Mucosa of descending colon (tissue), 3 donors: ENCODE measurements at regions not wholly inside any gene's neighbourhood (a gene's known extent, or its start where the extent isn't known, plus 50 kb on each side); places are given as distances from the start of the nearest gene placed in this dataset.

Source experiments
- ATAC-seq: fragments of 200-7000 bp; cut with Tn5 transposase; one replicate; pipeline ENCODE4 v1.9.1; 2020; ENCODE audit warnings: mild to moderate bottlenecking, moderate library complexity
- DNase-seq, 3 donors: peaks; one replicate each; pipeline ENCODE4 v3.0.0-alpha.2; 2020
- H3K36me3 ChIP-seq: fragments of 200-600 bp; one replicate; pipeline ENCODE4 v1.8.0; 2021; ENCODE audit warnings: low read depth, mild to moderate bottlenecking
- H3K4me1 ChIP-seq: fragments of 200-600 bp; one replicate; pipeline ENCODE4 v1.8.0; 2021; ENCODE audit warnings: low read depth, mild to moderate bottlenecking
- H3K4me3 ChIP-seq: fragments of 200-600 bp; one replicate; pipeline ENCODE4 v1.8.0; 2021; ENCODE audit warnings: mild to moderate bottlenecking
- H3K9me3 ChIP-seq: fragments of 200-600 bp; one replicate; pipeline ENCODE4 v1.8.0; 2021; ENCODE audit warnings: mild to moderate bottlenecking
- CTCF ChIP-seq: fragments of 200-600 bp; IDR thresholded peaks from one replicate; pipeline ENCODE4 v1.8.0; 2022; ENCODE audit warnings: antibody characterized with exemption, mild to moderate bottlenecking
- intact Hi-C, 2 donors: fragments of 100-400 bp; cut with DNase I in 1 of 2; cut with micrococcal nuclease in 1 of 2; formaldehyde crosslinking; loops; one replicate each; pipeline versions ENCODE4 v1.11.0 to v1.11.1; 2022; cut with DNase I, micrococcal nuclease
- donor health status: DM: no; HTN: no; CAD: no; lungs with moderate emphysema.
- donor health status: DM: no; HTN: no; CAD: no.
- donor health status: DM: no; HTN: yes; CAD: no.

- intact Hi-C loops: no loop called here
- no peak for TF ChIP-seq CTCF
- ATAC-seq: no peak
- Histone ChIP-seq H3K4me3 (no peak overlapping the region), H3K36me3 (no peaks in the 10 kb centered on the region), H3K4me1 (no peaks in the 10 kb centered on the region), H3K9me3 (no peaks in the 10 kb centered on the region)
- no peak for DNase-seq
These were observed 141.1 kb downstream of the PHETA1 start for GRCh38 chr12:111227476-111228420.

- intact Hi-C loops: no loop called here
- Histone ChIP-seq H3K4me3 (no peak overlapping the region), H3K9me3 (no peaks in the 10 kb centered on the region), H3K36me3 (no peaks in the 10 kb centered on the region), H3K4me1 (no peaks in the 10 kb centered on the region)
- ATAC-seq (no peak), DNase-seq (no peak)
- no peak for TF ChIP-seq CTCF
These were observed 142.2 kb downstream of the PHETA1 start for GRCh38 chr12:111226680-111227079.

- Histone ChIP-seq H3K4me3 (no peak overlapping the region), H3K4me1 (no peaks in the 10 kb centered on the region), H3K9me3 (no peaks in the 10 kb centered on the region), H3K36me3 (no peaks in the 10 kb centered on the region)
- ATAC-seq (no peak), DNase-seq (no peak)
- intact Hi-C loops: no loop called here
- TF ChIP-seq CTCF: no peak
These were observed 143.6 kb downstream of the PHETA1 start for GRCh38 chr12:111225307-111225706.

- intact Hi-C loops: no loop called here
- H3K36me3 ChIP-seq: no peaks in the 10 kb centered on the region
- DNase-seq: no peak
- no peak for ATAC-seq
- no peaks in the 10 kb centered on the region for H3K4me1 ChIP-seq
- H3K4me3 ChIP-seq: no peak overlapping the region
- no peak for TF ChIP-seq CTCF
- no peaks in the 10 kb centered on the region for H3K9me3 ChIP-seq
These were observed 144.5 kb downstream of the PHETA1 start for GRCh38 chr12:111224186-111225066.

- intact Hi-C loops: no loop called here
- ATAC-seq: no peak
- H3K36me3 ChIP-seq: no peaks in the 10 kb centered on the region
These were observed 146.4 kb downstream of the PHETA1 start for GRCh38 chr12:111222523-111222922.

More at GRCh38 chr12:111222523-111222922, 146.4 kb downstream of the PHETA1 start:
- TF ChIP-seq CTCF: no peak
- Histone ChIP-seq H3K9me3 (no peaks in the 10 kb centered on the region), H3K4me3 (no peak overlapping the region), H3K4me1 (no peaks in the 10 kb centered on the region)
- no peak for DNase-seq
